Upper lobe of left lung (tissue), 4 donors: ENCODE measurements at regions not wholly inside any gene's neighbourhood (a gene's known extent, or its start where the extent isn't known, plus 50 kb on each side); places are given as distances from the start of the nearest gene placed in this dataset.

Source experiments
- EP300 ChIP-seq, 4 donors: sonication (generic); formaldehyde crosslinking; IDR thresholded peaks; one replicate each; pipeline ENCODE4 v1.5.1; 2017; ENCODE audit warnings: antibody characterized with exemption in 4 of 4, control low read depth in 2 of 4
- POLR2A ChIP-seq, 4 donors: fragments of 450-650 bp; IDR thresholded peaks; one replicate each; pipeline ENCODE4 v1.5.1; 2016 to 2017; ENCODE audit warnings: antibody characterized with exemption in 4 of 4, mild to moderate bottlenecking in 2 of 4
- POLR2AphosphoS5 ChIP-seq, 2 donors: sonication (generic); formaldehyde crosslinking; IDR thresholded peaks; one replicate each; pipeline ENCODE4 v1.5.1; 2017; ENCODE audit warnings: antibody characterized with exemption in 2 of 2
- TF ChIP-seq, protein P1 (sequence below), 6 experiments: fragments of 450-650 bp in 4 of 6; fragments of 200-600 bp in 2 of 6; sonication (generic) in 2 of 6; IDR thresholded peaks; one replicate each; pipeline ENCODE4 v1.5.1; 2016 to 2019; ENCODE audit warnings: antibody characterized with exemption in 6 of 6

DNA sequence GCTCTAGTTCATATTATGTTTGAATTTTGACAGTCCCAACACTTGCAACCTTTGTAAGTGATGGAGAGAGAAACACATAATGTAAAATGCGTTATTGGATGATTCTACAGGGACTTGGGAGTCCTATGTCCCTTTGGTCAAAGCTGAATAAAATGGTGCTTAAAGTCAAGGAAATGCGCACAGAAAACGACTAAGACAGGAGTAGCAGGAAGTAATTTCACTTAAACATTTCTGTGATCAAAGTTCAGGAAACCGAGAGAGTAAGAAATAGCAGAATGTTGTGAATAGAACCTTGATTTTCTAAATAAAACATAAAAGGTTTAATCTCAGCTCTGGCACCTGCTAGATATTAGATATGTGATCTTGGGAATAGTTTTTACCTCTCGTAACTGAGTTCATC lies 2339.2 kb downstream of the MAT2B start:
- TF ChIP-seq, protein P1, sequence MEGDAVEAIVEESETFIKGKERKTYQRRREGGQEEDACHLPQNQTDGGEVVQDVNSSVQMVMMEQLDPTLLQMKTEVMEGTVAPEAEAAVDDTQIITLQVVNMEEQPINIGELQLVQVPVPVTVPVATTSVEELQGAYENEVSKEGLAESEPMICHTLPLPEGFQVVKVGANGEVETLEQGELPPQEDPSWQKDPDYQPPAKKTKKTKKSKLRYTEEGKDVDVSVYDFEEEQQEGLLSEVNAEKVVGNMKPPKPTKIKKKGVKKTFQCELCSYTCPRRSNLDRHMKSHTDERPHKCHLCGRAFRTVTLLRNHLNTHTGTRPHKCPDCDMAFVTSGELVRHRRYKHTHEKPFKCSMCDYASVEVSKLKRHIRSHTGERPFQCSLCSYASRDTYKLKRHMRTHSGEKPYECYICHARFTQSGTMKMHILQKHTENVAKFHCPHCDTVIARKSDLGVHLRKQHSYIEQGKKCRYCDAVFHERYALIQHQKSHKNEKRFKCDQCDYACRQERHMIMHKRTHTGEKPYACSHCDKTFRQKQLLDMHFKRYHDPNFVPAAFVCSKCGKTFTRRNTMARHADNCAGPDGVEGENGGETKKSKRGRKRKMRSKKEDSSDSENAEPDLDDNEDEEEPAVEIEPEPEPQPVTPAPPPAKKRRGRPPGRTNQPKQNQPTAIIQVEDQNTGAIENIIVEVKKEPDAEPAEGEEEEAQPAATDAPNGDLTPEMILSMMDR (IDR thresholded peaks at IDR 0.05), result no peak
- TF ChIP-seq POLR2AphosphoS5 (IDR thresholded peaks at IDR 0.05) (no peak), POLR2A (IDR thresholded peaks at IDR 0.05) (no peak), EP300 (IDR thresholded peaks at IDR 0.05) (no peak)
